ENCODE measurements at regions not wholly inside any gene's neighbourhood (a gene's known extent, or its start where the extent isn't known, plus 50 kb on each side); places are given as distances from the start of the nearest gene placed in this dataset.

GRCh38 chr7:16978358-16979244, 96.8 kb upstream of the AGR3 start:
- DNase-seq: no peak

DNA sequence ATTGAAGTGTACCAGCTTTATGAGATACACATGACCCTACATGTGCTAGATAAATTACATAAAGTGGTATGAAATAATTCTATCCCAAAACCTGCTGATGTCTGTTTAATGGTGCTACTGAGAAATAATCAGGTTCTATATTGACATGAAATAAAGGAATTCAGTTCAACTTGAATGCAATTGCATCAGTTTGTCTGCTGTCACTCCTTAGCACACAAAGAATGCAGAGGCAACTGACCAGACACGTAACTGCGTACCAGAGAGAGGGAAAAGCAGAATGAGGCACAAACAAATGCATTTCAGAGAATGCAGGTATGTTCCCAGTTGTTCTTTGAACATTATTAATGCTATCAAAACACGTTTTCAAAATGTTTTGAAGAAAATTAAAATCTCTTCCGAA, 98.8 kb upstream of the AGR3 start:
- DNase-seq: no peak

DNA sequence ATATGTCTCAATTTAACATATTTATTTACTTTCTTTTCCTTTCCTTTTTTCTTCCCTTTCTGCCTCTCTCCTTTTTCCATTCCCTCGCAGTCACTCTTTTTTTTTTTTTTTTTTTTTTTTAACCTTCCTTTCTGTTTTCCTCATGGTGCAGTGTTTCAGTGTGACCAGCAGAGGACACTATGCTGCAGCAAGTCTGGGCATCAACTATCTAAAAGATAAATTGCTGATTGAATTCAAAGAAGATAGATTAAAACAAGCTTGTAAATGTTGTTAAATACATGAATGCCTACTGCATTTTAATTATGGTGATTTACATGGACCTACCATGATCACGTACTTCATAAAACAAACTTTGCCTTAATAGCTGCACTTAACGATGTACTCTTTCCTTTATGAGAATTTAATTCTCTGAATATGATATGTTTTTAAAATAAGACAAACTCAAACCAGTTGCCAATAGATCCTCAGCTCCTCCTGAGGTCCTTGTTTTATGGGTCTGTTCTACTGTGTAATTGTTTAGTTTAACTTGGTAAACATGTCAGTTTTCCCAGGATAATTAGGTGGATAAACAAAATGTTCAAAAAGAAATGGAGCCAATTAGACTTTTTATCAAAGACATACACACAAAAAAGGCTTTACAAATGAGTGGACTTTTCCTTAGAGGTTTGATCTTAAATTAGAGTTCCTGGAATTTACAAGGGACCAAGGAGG, 101.0 kb upstream of the AGR3 start:
- no peak for DNase-seq

GRCh38 chr7:16984375-16984774, 102.6 kb upstream of the AGR3 start:
- DNase-seq: no peak

- no peak for DNase-seq
Measured at GRCh38 chr7:16985621-16986020, 103.8 kb upstream of the AGR3 start.

DNA sequence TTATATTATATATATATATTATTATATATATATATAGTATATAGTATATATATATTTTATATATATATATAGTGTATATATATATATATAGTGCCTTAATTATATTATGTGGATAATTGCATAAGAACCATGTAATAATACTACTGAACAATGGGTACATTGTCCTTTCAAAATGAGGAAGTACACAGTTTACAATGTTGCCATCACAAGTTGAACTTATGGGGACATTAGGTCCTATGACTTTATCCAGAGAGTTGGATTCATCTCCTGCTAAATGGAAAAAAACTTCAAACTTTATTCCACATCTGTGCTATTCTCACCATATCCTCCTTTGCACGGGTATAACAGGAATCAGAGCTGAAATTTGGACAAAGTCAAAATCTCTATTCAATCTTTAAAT, 105.0 kb upstream of the AGR3 start:
- no peak for DNase-seq

- DNase-seq: no peak
Measured at GRCh38 chr7:16989811-16990413, 108.1 kb upstream of the AGR3 start.

DNA sequence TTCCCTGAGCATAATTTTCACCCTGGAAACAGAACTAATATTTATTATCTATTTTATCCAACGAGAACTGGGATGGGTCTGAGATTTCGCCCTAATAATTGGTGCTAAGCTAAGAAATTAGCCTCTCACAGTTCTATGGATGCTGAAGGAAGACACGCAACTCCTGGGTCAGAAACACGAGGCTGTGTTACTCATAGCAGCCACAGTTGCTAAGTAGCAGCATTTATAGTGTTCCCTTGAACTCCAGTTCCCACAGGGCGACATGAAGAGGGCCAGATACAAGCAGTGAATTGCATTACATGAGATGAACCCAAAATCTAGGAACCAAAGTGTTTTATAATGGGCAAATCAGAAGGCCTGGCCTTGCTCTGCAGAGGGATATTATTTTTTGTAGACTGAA, 109.8 kb upstream of the AGR3 start:
- DNase-seq: no peak

- DNase-seq: no peak
Measured at GRCh38 chr7:16993543-16993942, 111.8 kb upstream of the AGR3 start.

DNA sequence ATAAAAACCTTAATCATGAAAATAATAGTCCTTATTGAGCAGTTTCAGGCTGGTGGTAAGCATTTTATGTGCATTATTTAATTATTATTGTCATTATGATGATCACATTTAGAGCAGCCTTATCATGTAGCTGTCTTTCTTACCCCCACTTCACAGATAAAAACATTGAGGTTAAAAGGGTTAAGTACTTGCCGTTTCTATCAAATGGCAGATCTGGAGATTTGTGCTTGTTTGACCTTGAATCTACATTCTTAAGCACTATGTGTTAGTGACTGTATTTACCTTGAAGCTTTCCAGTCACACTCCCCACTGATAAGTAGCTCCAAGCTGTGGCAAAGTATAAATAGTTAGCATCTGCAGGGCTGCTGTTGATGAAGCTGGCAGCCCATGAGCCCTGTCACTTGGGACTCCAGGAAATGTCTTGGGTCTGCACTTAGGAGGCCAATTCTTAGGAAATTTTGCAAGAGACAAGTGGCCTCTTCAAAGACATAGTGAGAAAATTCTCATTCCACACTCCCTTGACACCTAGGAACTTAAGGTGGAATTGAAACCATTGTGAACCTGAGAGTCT, 116.8 kb upstream of the AGR3 start:
- DNase-seq: no peak

GRCh38 chr7:16999541-17000267, 117.9 kb upstream of the AGR3 start:
- DNase-seq: no peak

GRCh38 chr7:17005271-17005670, 123.5 kb upstream of the AGR3 start:
- DNase-seq: no peak

DNA sequence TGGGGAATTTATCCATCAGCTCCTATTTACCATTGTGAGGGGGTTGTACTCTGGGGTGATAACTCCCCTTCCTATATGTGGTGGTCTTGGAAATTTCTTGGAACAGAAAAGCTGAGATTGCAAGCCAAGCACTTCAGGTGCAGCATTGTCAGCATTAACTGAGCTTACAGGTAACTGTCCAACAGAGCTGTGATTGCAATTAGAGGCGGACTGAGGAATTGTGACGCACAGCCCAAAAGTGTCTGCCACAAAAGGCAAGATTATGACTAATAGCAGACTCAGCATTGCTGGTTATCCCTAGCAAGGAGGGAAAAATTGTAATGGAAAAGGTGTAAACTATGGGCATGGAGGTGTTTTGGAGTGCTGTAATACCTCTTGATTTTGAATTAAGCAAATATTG, 126.1 kb upstream of the AGR3 start:
- DNase-seq: no peak

- DNase-seq: no peak
Measured at GRCh38 chr7:17009007-17009719, 127.4 kb upstream of the AGR3 start.

GRCh38 chr7:17009933-17010332, 128.2 kb upstream of the AGR3 start:
- no peak for DNase-seq

- DNase-seq: no peak
Measured at GRCh38 chr7:17010637-17011300, 129.0 kb upstream of the AGR3 start.

GRCh38 chr7:17013204-17013603, 131.4 kb upstream of the AGR3 start:
- no peak for DNase-seq

- no peak for DNase-seq
Measured at GRCh38 chr7:17014686-17015085, 132.9 kb upstream of the AGR3 start.

GRCh38 chr7:17015598-17016031, 133.8 kb upstream of the AGR3 start:
- no peak for DNase-seq

- DNase-seq: no peak
Measured at GRCh38 chr7:17016402-17017010, 134.7 kb upstream of the AGR3 start.

GRCh38 chr7:17019106-17019505, 137.3 kb upstream of the AGR3 start:
- no peak for DNase-seq

All from NCI-H187 treated with DMSO at 0.1 percent for 48 hours (cell line).